Panc1 (cell line): ENCODE measurements at regions not wholly inside any gene's neighbourhood (a gene's known extent, or its start where the extent isn't known, plus 50 kb on each side); places are given as distances from the start of the nearest gene placed in this dataset.

ENCODE experiments used
- POLR2AphosphoS5 ChIP-seq: IDR thresholded peaks from 2 replicates; pipeline ENCODE4 v1.6.1; 2012; ENCODE audit warnings: mild to moderate bottlenecking, low read depth, low read length, moderate library complexity
- SIN3A ChIP-seq: IDR thresholded peaks from 2 replicates; pipeline ENCODE4 v1.6.1; 2012; ENCODE audit warnings: low read depth, mild to moderate bottlenecking, low read length, moderate library complexity, borderline replicate concordance; ENCODE audit not compliant: insufficient read depth
- TCF7L2 ChIP-seq: IDR thresholded peaks from 2 replicates; pipeline ENCODE4 v1.6.1; 2011; ENCODE audit warnings: mild to moderate bottlenecking, low read depth, low read length, inconsistent platforms
- TF ChIP-seq, protein P1 (sequence below): fragments of 450-650 bp; IDR thresholded peaks from 2 replicates; pipeline ENCODE4 v1.5.1; 2017; ENCODE audit warnings: mild to moderate bottlenecking
- TF ChIP-seq, protein P2 (sequence below), 2 experiments: IDR thresholded peaks; 2 replicates each; pipeline ENCODE4 v1.6.1; 2011 to 2012; ENCODE audit warnings: low read depth in 2 of 2, control low read depth in 1 of 2, low read length in 1 of 2, mild to moderate bottlenecking in 1 of 2, moderate library complexity in 1 of 2; ENCODE audit not compliant: insufficient read depth in 1 of 2

DNA sequence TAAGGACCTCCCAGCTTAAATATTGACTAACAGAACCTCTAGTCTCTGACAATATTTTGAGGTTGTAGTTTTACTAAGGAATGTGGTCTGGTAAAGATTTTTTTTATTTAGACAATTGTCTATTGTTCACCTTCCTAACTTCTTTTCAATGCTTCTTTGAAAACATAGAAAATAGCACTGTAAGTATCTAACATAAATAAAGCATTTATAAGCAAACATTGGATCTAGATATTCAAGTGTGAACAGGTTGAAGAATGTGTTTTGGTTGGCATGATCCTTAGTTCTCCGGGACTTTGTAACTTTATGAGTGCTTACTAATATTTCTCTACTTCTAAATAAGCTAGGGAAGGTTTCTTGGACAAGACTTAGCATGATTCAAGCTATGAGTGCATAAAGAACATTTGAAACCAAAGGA, 285.4 kb upstream of the ARSJ start:
- TF ChIP-seq, protein P1, sequence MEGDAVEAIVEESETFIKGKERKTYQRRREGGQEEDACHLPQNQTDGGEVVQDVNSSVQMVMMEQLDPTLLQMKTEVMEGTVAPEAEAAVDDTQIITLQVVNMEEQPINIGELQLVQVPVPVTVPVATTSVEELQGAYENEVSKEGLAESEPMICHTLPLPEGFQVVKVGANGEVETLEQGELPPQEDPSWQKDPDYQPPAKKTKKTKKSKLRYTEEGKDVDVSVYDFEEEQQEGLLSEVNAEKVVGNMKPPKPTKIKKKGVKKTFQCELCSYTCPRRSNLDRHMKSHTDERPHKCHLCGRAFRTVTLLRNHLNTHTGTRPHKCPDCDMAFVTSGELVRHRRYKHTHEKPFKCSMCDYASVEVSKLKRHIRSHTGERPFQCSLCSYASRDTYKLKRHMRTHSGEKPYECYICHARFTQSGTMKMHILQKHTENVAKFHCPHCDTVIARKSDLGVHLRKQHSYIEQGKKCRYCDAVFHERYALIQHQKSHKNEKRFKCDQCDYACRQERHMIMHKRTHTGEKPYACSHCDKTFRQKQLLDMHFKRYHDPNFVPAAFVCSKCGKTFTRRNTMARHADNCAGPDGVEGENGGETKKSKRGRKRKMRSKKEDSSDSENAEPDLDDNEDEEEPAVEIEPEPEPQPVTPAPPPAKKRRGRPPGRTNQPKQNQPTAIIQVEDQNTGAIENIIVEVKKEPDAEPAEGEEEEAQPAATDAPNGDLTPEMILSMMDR: no peak
- TF ChIP-seq, protein P2, sequence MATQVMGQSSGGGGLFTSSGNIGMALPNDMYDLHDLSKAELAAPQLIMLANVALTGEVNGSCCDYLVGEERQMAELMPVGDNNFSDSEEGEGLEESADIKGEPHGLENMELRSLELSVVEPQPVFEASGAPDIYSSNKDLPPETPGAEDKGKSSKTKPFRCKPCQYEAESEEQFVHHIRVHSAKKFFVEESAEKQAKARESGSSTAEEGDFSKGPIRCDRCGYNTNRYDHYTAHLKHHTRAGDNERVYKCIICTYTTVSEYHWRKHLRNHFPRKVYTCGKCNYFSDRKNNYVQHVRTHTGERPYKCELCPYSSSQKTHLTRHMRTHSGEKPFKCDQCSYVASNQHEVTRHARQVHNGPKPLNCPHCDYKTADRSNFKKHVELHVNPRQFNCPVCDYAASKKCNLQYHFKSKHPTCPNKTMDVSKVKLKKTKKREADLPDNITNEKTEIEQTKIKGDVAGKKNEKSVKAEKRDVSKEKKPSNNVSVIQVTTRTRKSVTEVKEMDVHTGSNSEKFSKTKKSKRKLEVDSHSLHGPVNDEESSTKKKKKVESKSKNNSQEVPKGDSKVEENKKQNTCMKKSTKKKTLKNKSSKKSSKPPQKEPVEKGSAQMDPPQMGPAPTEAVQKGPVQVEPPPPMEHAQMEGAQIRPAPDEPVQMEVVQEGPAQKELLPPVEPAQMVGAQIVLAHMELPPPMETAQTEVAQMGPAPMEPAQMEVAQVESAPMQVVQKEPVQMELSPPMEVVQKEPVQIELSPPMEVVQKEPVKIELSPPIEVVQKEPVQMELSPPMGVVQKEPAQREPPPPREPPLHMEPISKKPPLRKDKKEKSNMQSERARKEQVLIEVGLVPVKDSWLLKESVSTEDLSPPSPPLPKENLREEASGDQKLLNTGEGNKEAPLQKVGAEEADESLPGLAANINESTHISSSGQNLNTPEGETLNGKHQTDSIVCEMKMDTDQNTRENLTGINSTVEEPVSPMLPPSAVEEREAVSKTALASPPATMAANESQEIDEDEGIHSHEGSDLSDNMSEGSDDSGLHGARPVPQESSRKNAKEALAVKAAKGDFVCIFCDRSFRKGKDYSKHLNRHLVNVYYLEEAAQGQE (IDR thresholded peaks at IDR 0.05; ENCODE audit: insufficient read depth in 1 of 2, low read depth in 2 of 2, low read length in 1 of 2): no peak
- TF ChIP-seq POLR2AphosphoS5: no peak
- TF ChIP-seq TCF7L2: no peak
- TF ChIP-seq SIN3A: no peak
